ENCODE measurements at regions not wholly inside any gene's neighbourhood (a gene's known extent, or its start where the extent isn't known, plus 50 kb on each side); places are given as distances from the start of the nearest gene placed in this dataset.

DNA sequence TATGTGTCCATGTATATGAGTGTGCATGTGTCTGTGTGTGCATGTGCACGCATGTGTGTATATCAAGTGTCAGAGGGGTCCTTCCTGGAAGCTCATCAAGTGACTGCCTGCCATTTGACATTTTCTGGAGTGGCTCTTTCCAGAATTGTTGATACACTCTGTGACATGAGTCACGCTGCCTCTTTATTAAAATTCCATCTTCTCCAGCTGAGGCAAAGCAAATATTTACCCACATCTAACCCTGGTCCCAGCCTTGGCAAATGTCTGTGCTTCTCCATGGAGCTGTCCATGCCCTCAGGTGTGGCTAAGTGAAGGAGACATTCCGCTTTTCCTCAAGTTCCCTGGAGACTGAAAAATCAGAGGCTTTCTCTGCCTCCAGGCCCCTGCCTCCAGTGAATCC, 88.2 kb upstream of the MBNL2 start:
- H2AFZ ChIP-seq (ENCODE audit: low read depth, low read length), result no peak overlapping the region
- H3K4me2 ChIP-seq (ENCODE audit: low read length), result no peak overlapping the region
- TF ChIP-seq EZH2phosphoT487 (IDR thresholded peaks at IDR 0.05; ENCODE audit: low read depth), result no peak
- TF ChIP-seq, protein P1, sequence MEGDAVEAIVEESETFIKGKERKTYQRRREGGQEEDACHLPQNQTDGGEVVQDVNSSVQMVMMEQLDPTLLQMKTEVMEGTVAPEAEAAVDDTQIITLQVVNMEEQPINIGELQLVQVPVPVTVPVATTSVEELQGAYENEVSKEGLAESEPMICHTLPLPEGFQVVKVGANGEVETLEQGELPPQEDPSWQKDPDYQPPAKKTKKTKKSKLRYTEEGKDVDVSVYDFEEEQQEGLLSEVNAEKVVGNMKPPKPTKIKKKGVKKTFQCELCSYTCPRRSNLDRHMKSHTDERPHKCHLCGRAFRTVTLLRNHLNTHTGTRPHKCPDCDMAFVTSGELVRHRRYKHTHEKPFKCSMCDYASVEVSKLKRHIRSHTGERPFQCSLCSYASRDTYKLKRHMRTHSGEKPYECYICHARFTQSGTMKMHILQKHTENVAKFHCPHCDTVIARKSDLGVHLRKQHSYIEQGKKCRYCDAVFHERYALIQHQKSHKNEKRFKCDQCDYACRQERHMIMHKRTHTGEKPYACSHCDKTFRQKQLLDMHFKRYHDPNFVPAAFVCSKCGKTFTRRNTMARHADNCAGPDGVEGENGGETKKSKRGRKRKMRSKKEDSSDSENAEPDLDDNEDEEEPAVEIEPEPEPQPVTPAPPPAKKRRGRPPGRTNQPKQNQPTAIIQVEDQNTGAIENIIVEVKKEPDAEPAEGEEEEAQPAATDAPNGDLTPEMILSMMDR (IDR thresholded peaks at IDR 0.05; ENCODE audit: low read depth, low read length), result no peak
- H4K20me1 ChIP-seq (ENCODE audit: insufficient read depth, low read length), result no peaks in the 10 kb centered on the region
- no peaks in the 10 kb centered on the region for H3K9me3 ChIP-seq (ENCODE audit: insufficient read depth, low read length)
- no peaks in the 10 kb centered on the region for H3K79me2 ChIP-seq (ENCODE audit: low read length)
- H3K27ac ChIP-seq (ENCODE audit: low read length), result no peak overlapping the region
- H3K4me3 ChIP-seq (ENCODE audit: low read length), result no peak overlapping the region
- H3K9ac ChIP-seq (ENCODE audit: low read length), result no peak overlapping the region
- H3K4me1 ChIP-seq (ENCODE audit: low read length), result peaks cover 3% of the 10 kb centered on the region
- no peaks in the 10 kb centered on the region for H3K27me3 ChIP-seq (ENCODE audit: low read depth, low read length)
- no peaks in the 10 kb centered on the region for H3K36me3 ChIP-seq (replicated peaks; ENCODE audit: low read depth, low read length)

DNA sequence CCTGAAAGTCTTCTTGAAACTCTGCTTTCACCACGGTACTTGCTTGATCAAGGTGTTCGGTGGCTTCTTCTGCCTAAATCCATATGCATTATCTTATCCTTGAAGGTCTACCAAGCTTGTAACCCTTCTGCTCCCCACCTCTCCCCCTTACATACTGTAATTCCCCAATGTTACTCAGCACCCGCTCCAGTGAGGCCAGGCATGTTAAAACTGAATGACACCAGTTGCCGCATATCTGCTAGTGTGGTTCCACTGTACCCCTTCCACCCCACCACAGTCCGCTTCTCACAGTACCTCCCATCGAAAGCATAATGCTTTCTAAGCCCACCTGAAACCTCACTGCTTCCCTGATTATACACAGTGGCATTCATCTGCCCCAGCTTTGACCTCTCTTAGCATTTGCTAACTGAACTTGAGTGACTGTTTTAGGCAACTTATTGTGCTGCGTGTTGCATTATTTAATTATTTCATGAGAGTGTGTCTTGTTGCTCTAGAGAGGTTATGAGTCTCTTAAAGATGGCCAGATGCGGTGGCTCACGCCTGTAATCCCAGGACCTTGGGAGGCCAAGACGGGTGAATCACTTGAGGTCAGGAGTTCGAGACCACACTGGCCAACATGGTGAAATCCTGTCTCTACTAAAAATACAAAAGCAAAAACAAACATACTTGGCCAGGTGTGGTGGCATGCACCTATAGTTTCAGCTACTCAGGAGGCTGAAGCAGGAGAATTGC, 87.6 kb upstream of the MBNL2 start:
- no peaks in the 10 kb centered on the region for H3K36me3 ChIP-seq (replicated peaks; ENCODE audit: low read depth, low read length)
- no peaks in the 10 kb centered on the region for H3K27me3 ChIP-seq (ENCODE audit: low read depth, low read length)
- no peak overlapping the region for H3K4me2 ChIP-seq (ENCODE audit: low read length)

DNA sequence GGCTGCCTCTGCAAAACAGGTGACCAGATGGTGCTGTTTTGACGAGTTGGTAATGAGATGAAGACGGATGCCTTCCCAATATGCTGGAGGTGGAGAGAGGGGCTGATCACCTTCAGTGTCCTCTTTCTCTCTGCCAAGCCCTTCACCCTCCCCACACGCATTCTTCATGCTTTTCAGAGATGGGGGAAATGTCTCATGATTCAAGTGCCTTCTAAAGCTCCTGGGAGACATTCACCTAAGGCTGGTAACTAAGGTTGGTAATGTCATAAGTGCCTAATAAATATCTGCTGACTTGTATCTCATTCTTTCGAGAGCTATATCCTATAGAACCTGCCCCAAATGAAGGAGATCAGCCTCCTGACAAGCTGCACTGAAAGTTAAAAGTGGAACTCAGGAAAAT, 86.2 kb upstream of the MBNL2 start:
- Histone ChIP-seq H3K4me1 (ENCODE audit: low read length) (peaks cover 22% of the 10 kb centered on the region), H3K4me2 (ENCODE audit: low read length) (no peak overlapping the region)

More for the DNA sequence above, 87.6 kb upstream of the MBNL2 start:
- no peaks in the 10 kb centered on the region for H3K9me3 ChIP-seq (ENCODE audit: insufficient read depth, low read length)
- no peak overlapping the region for H3K4me3 ChIP-seq (ENCODE audit: low read length)
- H4K20me1 ChIP-seq (ENCODE audit: insufficient read depth, low read length), result no peaks in the 10 kb centered on the region
- H3K4me1 ChIP-seq (ENCODE audit: low read length), result peaks cover 9% of the 10 kb centered on the region
- H2AFZ ChIP-seq (ENCODE audit: low read depth, low read length), result no peak overlapping the region
- no peak overlapping the region for H3K27ac ChIP-seq (ENCODE audit: low read length)
- H3K9ac ChIP-seq (ENCODE audit: low read length), result no peak overlapping the region
- TF ChIP-seq, protein P1 (IDR thresholded peaks at IDR 0.05; ENCODE audit: low read depth, low read length), result no peak
- TF ChIP-seq EZH2phosphoT487 (IDR thresholded peaks at IDR 0.05; ENCODE audit: low read depth), result no peak
- no peaks in the 10 kb centered on the region for H3K79me2 ChIP-seq (ENCODE audit: low read length)

DNA sequence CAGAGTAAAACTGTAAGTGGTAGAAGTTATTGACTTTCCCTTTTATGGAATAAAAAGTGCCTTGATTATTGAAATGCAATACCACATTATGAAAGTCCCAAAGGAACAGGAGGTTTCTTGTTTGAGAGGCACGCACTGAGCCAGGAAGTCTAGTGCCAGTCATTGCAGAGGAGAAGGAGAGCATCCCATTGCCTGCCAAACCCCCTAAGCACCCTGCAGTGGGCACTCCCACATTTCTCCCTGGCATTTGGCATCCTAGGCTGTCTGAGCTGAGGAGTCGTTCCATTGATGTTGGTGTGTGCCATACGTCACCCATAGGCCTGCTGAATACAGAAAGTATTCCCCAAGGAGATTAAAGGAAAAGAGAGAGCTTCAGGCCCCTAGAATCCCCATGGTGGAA, 85.7 kb upstream of the MBNL2 start:
- Histone ChIP-seq H2AFZ (ENCODE audit: low read depth, low read length) (no peak overlapping the region), H3K27ac (ENCODE audit: low read length) (no peak overlapping the region), H3K79me2 (ENCODE audit: low read length) (no peaks in the 10 kb centered on the region), H3K4me2 (ENCODE audit: low read length) (no peak overlapping the region), H3K36me3 (replicated peaks; ENCODE audit: low read depth, low read length) (no peaks in the 10 kb centered on the region), H3K9ac (ENCODE audit: low read length) (no peak overlapping the region), H3K27me3 (ENCODE audit: low read depth, low read length) (no peaks in the 10 kb centered on the region; the same call in 1 of the 2 replicates), H3K4me1 (ENCODE audit: low read length) (peaks cover 27% of the 10 kb centered on the region), H3K4me3 (ENCODE audit: low read length) (no peak overlapping the region), H4K20me1 (ENCODE audit: insufficient read depth, low read length) (no peaks in the 10 kb centered on the region), H3K9me3 (ENCODE audit: insufficient read depth, low read length) (no peaks in the 10 kb centered on the region)
- TF ChIP-seq EZH2phosphoT487 (IDR thresholded peaks at IDR 0.05; ENCODE audit: low read depth), result no peak
- TF ChIP-seq, protein P1 (IDR thresholded peaks at IDR 0.05; ENCODE audit: low read depth, low read length), result no peak

More for the DNA sequence above, 86.2 kb upstream of the MBNL2 start:
- no peak for TF ChIP-seq EZH2phosphoT487 (IDR thresholded peaks at IDR 0.05; ENCODE audit: low read depth)
- TF ChIP-seq, protein P1 (IDR thresholded peaks at IDR 0.05; ENCODE audit: low read depth, low read length), result no peak
- Histone ChIP-seq H2AFZ (ENCODE audit: low read depth, low read length) (no peak overlapping the region), H3K27ac (ENCODE audit: low read length) (no peak overlapping the region), H3K27me3 (ENCODE audit: low read depth, low read length) (no peaks in the 10 kb centered on the region; the same call in 1 of the 2 replicates), H4K20me1 (ENCODE audit: insufficient read depth, low read length) (no peaks in the 10 kb centered on the region), H3K4me3 (ENCODE audit: low read length) (no peak overlapping the region), H3K9me3 (ENCODE audit: insufficient read depth, low read length) (no peaks in the 10 kb centered on the region), H3K9ac (ENCODE audit: low read length) (no peak overlapping the region), H3K36me3 (replicated peaks; ENCODE audit: low read depth, low read length) (no peaks in the 10 kb centered on the region), H3K79me2 (ENCODE audit: low read length) (no peaks in the 10 kb centered on the region)
